ENCODE measurements at regions not wholly inside any gene's neighbourhood (a gene's known extent, or its start where the extent isn't known, plus 50 kb on each side); places are given as distances from the start of the nearest gene placed in this dataset.

DNA sequence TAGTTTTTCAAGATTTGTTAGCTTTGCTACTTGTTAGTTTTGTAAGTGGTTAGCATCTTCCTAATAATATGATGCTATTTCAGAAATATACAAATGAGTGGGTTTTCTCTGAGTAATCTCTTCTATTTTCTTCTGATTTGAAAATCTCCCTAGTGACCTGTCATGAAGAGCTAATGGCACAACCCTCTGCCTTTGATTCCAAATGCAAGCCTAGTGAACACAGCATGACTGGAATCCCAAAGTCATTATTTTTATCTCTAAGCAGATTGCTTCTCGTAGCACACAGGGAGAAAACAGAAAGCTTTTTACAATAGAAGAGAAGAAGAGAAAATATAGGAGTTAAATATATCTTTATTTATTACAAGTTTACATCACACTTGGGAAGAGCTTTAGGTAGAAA lies 295.5 kb downstream of the LRATD1 start:
- Histone ChIP-seq H3K27me3 (ENCODE audit: insufficient read depth, low read length) (no peaks in the 10 kb centered on the region), H3K9ac (ENCODE audit: low read length) (no peak overlapping the region), H4K20me1 (ENCODE audit: insufficient read depth, low read length) (no peaks in the 10 kb centered on the region), H2AFZ (ENCODE audit: low read length) (no peak overlapping the region), H3K4me2 (ENCODE audit: low read length) (no peak overlapping the region), H3F3A (ENCODE audit: insufficient read depth, low read length) (no peaks in the 10 kb centered on the region), H3K27ac (ENCODE audit: low read depth, low read length, poor library complexity, severe bottlenecking) (no peak overlapping the region), H3K9me2 (ENCODE audit: low read depth, low read length) (no peaks in the 10 kb centered on the region), H3K36me3 (ENCODE audit: insufficient read depth, low read length) (no peaks in the 10 kb centered on the region), H3K9me3 (ENCODE audit: low read length) (no peaks in the 10 kb centered on the region), H3K79me2 (ENCODE audit: insufficient read depth, low read length) (no peaks in the 10 kb centered on the region), H3K4me3 (ENCODE audit: low read depth, low read length, poor library complexity, severe bottlenecking) (no peak overlapping the region), H3K4me1 (ENCODE audit: insufficient read depth, low read length, severe bottlenecking) (no peaks in the 10 kb centered on the region)
- no peak for TF ChIP-seq EZH2 (IDR thresholded peaks at IDR 0.05; ENCODE audit: borderline replicate concordance, low read length)
- TF ChIP-seq, protein P1, sequence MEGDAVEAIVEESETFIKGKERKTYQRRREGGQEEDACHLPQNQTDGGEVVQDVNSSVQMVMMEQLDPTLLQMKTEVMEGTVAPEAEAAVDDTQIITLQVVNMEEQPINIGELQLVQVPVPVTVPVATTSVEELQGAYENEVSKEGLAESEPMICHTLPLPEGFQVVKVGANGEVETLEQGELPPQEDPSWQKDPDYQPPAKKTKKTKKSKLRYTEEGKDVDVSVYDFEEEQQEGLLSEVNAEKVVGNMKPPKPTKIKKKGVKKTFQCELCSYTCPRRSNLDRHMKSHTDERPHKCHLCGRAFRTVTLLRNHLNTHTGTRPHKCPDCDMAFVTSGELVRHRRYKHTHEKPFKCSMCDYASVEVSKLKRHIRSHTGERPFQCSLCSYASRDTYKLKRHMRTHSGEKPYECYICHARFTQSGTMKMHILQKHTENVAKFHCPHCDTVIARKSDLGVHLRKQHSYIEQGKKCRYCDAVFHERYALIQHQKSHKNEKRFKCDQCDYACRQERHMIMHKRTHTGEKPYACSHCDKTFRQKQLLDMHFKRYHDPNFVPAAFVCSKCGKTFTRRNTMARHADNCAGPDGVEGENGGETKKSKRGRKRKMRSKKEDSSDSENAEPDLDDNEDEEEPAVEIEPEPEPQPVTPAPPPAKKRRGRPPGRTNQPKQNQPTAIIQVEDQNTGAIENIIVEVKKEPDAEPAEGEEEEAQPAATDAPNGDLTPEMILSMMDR (IDR thresholded peaks at IDR 0.05; ENCODE audit: low read length) = no peak

DNA sequence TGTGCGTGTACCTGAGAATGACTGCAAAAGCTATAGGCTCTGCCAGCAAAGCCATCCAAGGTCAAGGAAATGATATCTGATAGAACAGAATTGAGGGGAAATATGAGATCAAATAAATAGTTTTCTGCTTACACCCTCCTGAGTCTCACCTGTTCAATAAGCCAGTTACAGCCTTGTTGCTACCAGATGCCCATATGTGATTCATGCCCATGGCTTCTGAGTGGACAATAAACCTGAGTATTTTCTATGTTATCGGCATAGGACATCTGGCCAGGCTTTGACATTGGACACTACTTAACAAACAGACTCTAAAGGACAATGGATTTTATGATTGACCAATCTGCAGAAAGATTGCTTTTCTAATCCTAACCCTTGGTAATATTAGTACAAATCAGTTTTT lies 297.9 kb downstream of the LRATD1 start:
- Histone ChIP-seq H3K4me2 (ENCODE audit: low read length) (no peak overlapping the region), H3K27ac (ENCODE audit: low read depth, low read length, poor library complexity, severe bottlenecking) (no peak overlapping the region), H4K20me1 (ENCODE audit: insufficient read depth, low read length) (no peaks in the 10 kb centered on the region), H3F3A (ENCODE audit: insufficient read depth, low read length) (no peaks in the 10 kb centered on the region), H2AFZ (ENCODE audit: low read length) (no peak overlapping the region), H3K79me2 (ENCODE audit: insufficient read depth, low read length) (no peaks in the 10 kb centered on the region), H3K9me3 (ENCODE audit: low read length) (no peaks in the 10 kb centered on the region), H3K4me3 (ENCODE audit: low read depth, low read length, poor library complexity, severe bottlenecking) (no peak overlapping the region), H3K36me3 (ENCODE audit: insufficient read depth, low read length) (no peaks in the 10 kb centered on the region), H3K9ac (ENCODE audit: low read length) (no peak overlapping the region), H3K4me1 (ENCODE audit: insufficient read depth, low read length, severe bottlenecking) (no peaks in the 10 kb centered on the region), H3K27me3 (ENCODE audit: insufficient read depth, low read length) (no peaks in the 10 kb centered on the region), H3K9me2 (ENCODE audit: low read depth, low read length) (no peaks in the 10 kb centered on the region)
- no peak for TF ChIP-seq EZH2 (IDR thresholded peaks at IDR 0.05; ENCODE audit: borderline replicate concordance, low read length)
- TF ChIP-seq, protein P1 (IDR thresholded peaks at IDR 0.05; ENCODE audit: low read length) = no peak

DNA sequence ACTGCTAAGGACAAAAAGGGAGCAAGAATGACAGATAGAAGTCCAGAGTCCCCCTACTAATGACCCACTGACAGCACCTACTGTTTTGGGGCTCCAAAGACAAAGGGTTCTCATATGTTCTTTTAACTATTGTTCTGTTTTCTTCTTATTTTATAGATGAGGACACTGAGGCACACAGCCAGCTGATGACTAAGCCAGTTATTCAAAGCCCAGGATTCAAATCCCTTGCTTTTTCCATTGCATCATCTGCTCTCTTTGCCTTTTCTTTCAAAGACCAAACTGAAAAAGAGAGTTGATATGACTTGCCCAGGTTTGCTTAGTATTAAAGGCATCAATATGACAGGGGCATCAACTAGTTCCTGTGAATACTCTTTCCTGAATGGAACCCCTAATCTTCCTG lies 299.8 kb downstream of the LRATD1 start:
- H3K27ac ChIP-seq (ENCODE audit: low read depth, low read length, poor library complexity, severe bottlenecking) = no peak overlapping the region
- H3K79me2 ChIP-seq (ENCODE audit: insufficient read depth, low read length) = no peaks in the 10 kb centered on the region
- H3K9me2 ChIP-seq (ENCODE audit: low read depth, low read length) = no peaks in the 10 kb centered on the region
- no peaks in the 10 kb centered on the region for H3K27me3 ChIP-seq (ENCODE audit: insufficient read depth, low read length)
- TF ChIP-seq EZH2 (IDR thresholded peaks at IDR 0.05; ENCODE audit: borderline replicate concordance, low read length) = no peak
- TF ChIP-seq, protein P1 (IDR thresholded peaks at IDR 0.05; ENCODE audit: low read length) = no peak
- no peaks in the 10 kb centered on the region for H3K9me3 ChIP-seq (ENCODE audit: low read length)
- no peaks in the 10 kb centered on the region for H4K20me1 ChIP-seq (ENCODE audit: insufficient read depth, low read length)
- H3K4me2 ChIP-seq (ENCODE audit: low read length) = no peak overlapping the region
- H3F3A ChIP-seq (ENCODE audit: insufficient read depth, low read length) = no peaks in the 10 kb centered on the region
- no peaks in the 10 kb centered on the region for H3K36me3 ChIP-seq (ENCODE audit: insufficient read depth, low read length)
- no peak overlapping the region for H3K9ac ChIP-seq (ENCODE audit: low read length)
- H2AFZ ChIP-seq (ENCODE audit: low read length) = no peak overlapping the region
- H3K4me1 ChIP-seq (ENCODE audit: insufficient read depth, low read length, severe bottlenecking) = no peaks in the 10 kb centered on the region
- H3K4me3 ChIP-seq (ENCODE audit: low read depth, low read length, poor library complexity, severe bottlenecking) = no peak overlapping the region

Measured in OCI-LY1 (cell line).